ENCODE measurements at regions not wholly inside any gene's neighbourhood (a gene's known extent, or its start where the extent isn't known, plus 50 kb on each side); places are given as distances from the start of the nearest gene placed in this dataset.

GRCh38 chr17:68782789-68783188, 172.4 kb downstream of the ABCA8 start (continued):
- TF ChIP-seq ATF2 (IDR thresholded peaks at IDR 0.05; ENCODE audit: low read length) = no peak
- no peak for TF ChIP-seq E4F1 (IDR thresholded peaks at IDR 0.05; ENCODE audit: borderline replicate concordance, partially characterized antibody)
- no peak for TF ChIP-seq RCOR1 (conservative IDR thresholded peaks at IDR 0.05; ENCODE audit: low read depth, low read length)
- TF ChIP-seq ZBTB33 (IDR thresholded peaks at IDR 0.05) = no peak

- Histone ChIP-seq H3K36me3 (ENCODE audit: control insufficient read depth in 2 of 2, insufficient read depth in 2 of 2, low read length in 1 of 2) (no peaks in the 10 kb centered on the region), H3K9me3 (replicated peaks; ENCODE audit: control insufficient read depth, insufficient read depth, low read length) (no peaks in the 10 kb centered on the region), H2AFZ (ENCODE audit: control insufficient read depth, low read depth, low read length) (no peak overlapping the region), H3K4me2 (ENCODE audit: control insufficient read depth, insufficient read depth) (no peak overlapping the region), H3K9ac (ENCODE audit: control insufficient read depth, insufficient read depth, low read length) (no peak overlapping the region), H3K4me1 (ENCODE audit: control insufficient read depth, insufficient read depth, low read length) (no peaks in the 10 kb centered on the region), H3K27ac (ENCODE audit: control insufficient read depth, insufficient read depth) (no peak overlapping the region), H4K20me1 (ENCODE audit: control insufficient read depth, insufficient read depth) (no peaks in the 10 kb centered on the region), H3K79me2 (ENCODE audit: control insufficient read depth, insufficient read depth, low read length) (no peaks in the 10 kb centered on the region), H3K4me3 (no peak overlapping the region), H3K27me3 (replicated peaks in 1 of 2; ENCODE audit: control insufficient read depth in 2 of 2, insufficient read depth in 2 of 2, low read length in 1 of 2) (no peaks in the 10 kb centered on the region)
- in situ Hi-C loops (cut with MboI) (no loop called here), intact Hi-C loops (cut with micrococcal nuclease; ENCODE audit: unreplicated experiment) (no loop called here)
- 37% methylated on average over 4 of the region's 4 CpGs for WGBS (ENCODE audit: insufficient coverage, insufficient replicate concordance, low lambda C conversion rate, missing lambda C conversion rate)
- SMC1A ChIA-PET (ENCODE audit: uncharacterized antibody, unreplicated experiment) = interaction anchor here (0.9 to 7.7 kb wide), 8 partner anchors 8 to 468 kb away, joined by 3 to 45 read pairs (median 4); no protein-coding TSS in a partner anchor
- BruUV-seq (replicated peaks) = no TSS peak
- CTCF ChIA-PET = interaction anchor here (0.6 to 6.5 kb wide), 8 partner anchors 9 to 467 kb away, joined by 3 to 90 read pairs (median 5); no protein-coding TSS in a partner anchor
- POLR2A ChIA-PET = no interaction called here
- DNase-seq (ENCODE audit: low read depth, low spot score) (no peak), FAIRE-seq (no peak), ATAC-seq (no peak)
- RAD21 ChIA-PET (ENCODE audit: unreplicated experiment) = interaction anchor here (1.6 to 2.8 kb wide), 3 partner anchors 14 to 467 kb away, joined by 5 to 10 read pairs (median 9); no protein-coding TSS in a partner anchor
- TF ChIP-seq BCL11A (IDR thresholded peaks at IDR 0.05; ENCODE audit: low read depth, low read length) (no peak), NRF1 (conservative IDR thresholded peaks at IDR 0.05; ENCODE audit: low read depth, low read length) (no peak), E2F8 (IDR thresholded peaks at IDR 0.05; ENCODE audit: low read depth, partially characterized antibody) (no peak), ZNF622 (IDR thresholded peaks at IDR 0.05) (no peak), IKZF2 (IDR thresholded peaks at IDR 0.05) (no peak), TCF3 (IDR thresholded peaks at IDR 0.05; ENCODE audit: borderline replicate concordance, insufficient read depth, low read depth, low read length) (no peak), YBX1 (IDR thresholded peaks at IDR 0.05) (no peak)
Measured at GRCh38 chr17:68780596-68780995, 174.6 kb downstream of the ABCA8 start.
